H9 (cell line): ENCODE measurements at regions not wholly inside any gene's neighbourhood (a gene's known extent, or its start where the extent isn't known, plus 50 kb on each side); places are given as distances from the start of the nearest gene placed in this dataset.
A peak's percentile ranks its signal among the peaks of the same experiment; 100 is the strongest.

Experiments
- DNase-seq: peaks from one replicate; pipeline ENCODE4 v3.0.0-alpha.2; 2017
- H2AFZ ChIP-seq: one replicate; pipeline ENCODE4 v1.6.1; 2013; ENCODE audit warnings: mild to moderate bottlenecking, low read length, control low read depth, moderate library complexity
- H2AK5ac ChIP-seq: 2 replicates; pipeline ENCODE4 v1.6.1; 2013; ENCODE audit warnings: low read length, control low read depth, mixed read lengths; ENCODE audit not compliant: insufficient read length
- H2BK120ac ChIP-seq: one replicate; pipeline ENCODE4 v1.6.1; 2013; ENCODE audit warnings: low read depth, mild to moderate bottlenecking, low read length, control low read depth, inconsistent platforms; ENCODE audit not compliant: poor library complexity, severe bottlenecking
- H2BK12ac ChIP-seq: 2 replicates; pipeline ENCODE4 v1.6.1; 2013; ENCODE audit warnings: low read length, control low read depth, mixed read lengths, low read depth; ENCODE audit not compliant: insufficient read length
- H2BK15ac ChIP-seq: 2 replicates; pipeline ENCODE4 v1.6.1; 2013; ENCODE audit warnings: low read depth, low read length, control low read depth
- H2BK20ac ChIP-seq: one replicate; pipeline ENCODE4 v1.6.1; 2013; ENCODE audit warnings: low read depth, mild to moderate bottlenecking, low read length, control low read depth, inconsistent platforms; ENCODE audit not compliant: poor library complexity, severe bottlenecking
- H2BK5ac ChIP-seq: 2 replicates; pipeline ENCODE4 v1.6.1; 2013; ENCODE audit warnings: low read length, control low read depth, mixed read lengths; ENCODE audit not compliant: insufficient read length
- H3K14ac ChIP-seq: 2 replicates; pipeline ENCODE4 v1.6.1; 2013; ENCODE audit warnings: low read length, control low read depth; ENCODE audit not compliant: insufficient read depth
- H3K18ac ChIP-seq: 2 replicates; pipeline ENCODE4 v1.6.1; 2013; ENCODE audit warnings: low read depth, mild to moderate bottlenecking, mixed read lengths, low read length, control low read depth; ENCODE audit not compliant: insufficient read length
- H3K23ac ChIP-seq: 2 replicates; pipeline ENCODE4 v1.6.1; 2013; ENCODE audit warnings: low read length, control low read depth, mixed read lengths, low read depth; ENCODE audit not compliant: insufficient read length
- H3K23me2 ChIP-seq: 2 replicates; pipeline ENCODE4 v1.6.1; 2013; ENCODE audit warnings: low read depth, mild to moderate bottlenecking, mixed read lengths, low read length, control low read depth; ENCODE audit not compliant: insufficient read length, poor library complexity, severe bottlenecking
- H3K27ac ChIP-seq: 2 replicates; pipeline ENCODE4 v1.5.1; 2013; ENCODE audit warnings: low read length, control low read depth, mixed read lengths, low read depth; ENCODE audit not compliant: insufficient read length
- H3K27me3 ChIP-seq: 2 replicates; pipeline ENCODE4 v1.6.1; 2013; ENCODE audit warnings: low read length, control low read depth, inconsistent platforms; ENCODE audit not compliant: insufficient read depth
- H3K4ac ChIP-seq: 2 replicates; pipeline ENCODE4 v1.6.1; 2013; ENCODE audit warnings: low read depth, mild to moderate bottlenecking, control low read depth, inconsistent platforms, low read length, moderate library complexity
- H3K4me1 ChIP-seq: 2 replicates; pipeline ENCODE4 v1.6.1; 2013; ENCODE audit warnings: low read length, control low read depth, inconsistent platforms; ENCODE audit not compliant: insufficient read depth
- H3K4me2 ChIP-seq: 2 replicates; pipeline ENCODE4 v1.6.1; 2013; ENCODE audit warnings: low read length, control low read depth, mixed read lengths; ENCODE audit not compliant: insufficient read length, insufficient read depth
- H3K56ac ChIP-seq: 2 replicates; pipeline ENCODE4 v1.6.1; 2013; ENCODE audit warnings: low read depth, mild to moderate bottlenecking, mixed read lengths, low read length, control low read depth; ENCODE audit not compliant: insufficient read length
- H3K79me1 ChIP-seq: 2 replicates; pipeline ENCODE4 v1.6.1; 2013; ENCODE audit warnings: low read depth, mild to moderate bottlenecking, moderate library complexity, low read length, control low read depth, inconsistent platforms; ENCODE audit not compliant: insufficient read depth, poor library complexity, severe bottlenecking
- H3K79me2 ChIP-seq: 2 replicates; pipeline ENCODE4 v1.6.1; 2013; ENCODE audit warnings: low read length, control low read depth, inconsistent platforms; ENCODE audit not compliant: insufficient read depth
- H3K9ac ChIP-seq: 2 replicates; pipeline ENCODE4 v1.6.1; 2013; ENCODE audit warnings: low read length, control low read depth, mixed read lengths; ENCODE audit not compliant: insufficient read length; ENCODE audit errors: extremely low read depth
- H3K9me3 ChIP-seq: one replicate; pipeline ENCODE4 v1.6.1; 2013; ENCODE audit warnings: low read depth, low read length, inconsistent platforms; ENCODE audit not compliant: control insufficient read depth
- H3T11ph ChIP-seq: one replicate; pipeline ENCODE4 v1.6.1; 2013; ENCODE audit warnings: mild to moderate bottlenecking, low read length, control low read depth, inconsistent platforms
- H4K20me1 ChIP-seq: one replicate; pipeline ENCODE4 v1.6.1; 2013; ENCODE audit not compliant: control insufficient read depth, insufficient read length, insufficient read depth
- H4K5ac ChIP-seq: 2 replicates; pipeline ENCODE4 v1.6.1; 2013; ENCODE audit warnings: low read depth, mild to moderate bottlenecking, mixed read lengths, low read length, control low read depth; ENCODE audit not compliant: insufficient read length
- H4K8ac ChIP-seq: replicated peaks from 2 replicates; pipeline ENCODE4 v1.6.1; 2013; ENCODE audit warnings: low read length, control low read depth, mixed read lengths, low read depth; ENCODE audit not compliant: insufficient read length
- H4K91ac ChIP-seq: 2 replicates; pipeline ENCODE4 v1.6.1; 2013; ENCODE audit warnings: low read depth, mild to moderate bottlenecking, moderate library complexity, mixed read lengths, low read length, control low read depth; ENCODE audit not compliant: insufficient read length
- H3K27ac Mint-ChIP-seq, 3 experiments: 2 replicates in 2 of 3; 3 replicates in 1 of 3; pipeline ENCODE4 v1.8.0; 2020 to 2021; ENCODE audit warnings: mixed read lengths in 3 of 3, mild to moderate bottlenecking in 1 of 3, moderate library complexity in 1 of 3
- H3K27me3 Mint-ChIP-seq: 2 replicates; pipeline ENCODE4 v1.8.0; 2021; ENCODE audit warnings: low read depth, mild to moderate bottlenecking, moderate library complexity, mixed read lengths
- H3K36me3 Mint-ChIP-seq, 3 experiments: 2 replicates in 2 of 3; 3 replicates in 1 of 3; pipeline ENCODE4 v1.8.0; 2020 to 2021; ENCODE audit warnings: low read depth in 3 of 3, mixed read lengths in 3 of 3; ENCODE audit not compliant: insufficient read depth in 1 of 3
- H3K4me1 Mint-ChIP-seq, 2 experiments: 2 replicates each; pipeline ENCODE4 v1.8.0; 2020; ENCODE audit warnings: mixed read lengths in 2 of 2
- H3K4me3 Mint-ChIP-seq, 2 experiments: 2 replicates in 1 of 2; 3 replicates in 1 of 2; pipeline ENCODE4 v1.8.0; 2020 to 2021; ENCODE audit warnings: mild to moderate bottlenecking in 2 of 2, mixed read lengths in 2 of 2, moderate library complexity in 1 of 2
- H3K9me3 Mint-ChIP-seq, 2 experiments: 2 replicates in 1 of 2; 3 replicates in 1 of 2; pipeline ENCODE4 v1.8.0; 2020; ENCODE audit warnings: mild to moderate bottlenecking in 2 of 2, mixed read lengths in 2 of 2, moderate library complexity in 1 of 2
- WGBS: extraction: QIAGEN DNeasy Blood & Tissue Kit; methylation state at CpG from one replicate; pipeline ENCODE4 v1.1.7; 2013; ENCODE audit warnings: missing lambda C conversion rate, low lambda C conversion rate, mixed read lengths; ENCODE audit not compliant: insufficient read length; ENCODE audit errors: extremely low coverage; 5-methylcytosine and 5-hydroxymethylcytosine counted together
- TF ChIP-seq, protein P1 (sequence below): fragments of 200-600 bp; sonication (generic); conservative IDR thresholded peaks from 3 replicates; pipeline ENCODE4 v1.8.0; 2021; ENCODE audit warnings: antibody characterized with exemption, mild to moderate bottlenecking

DNA sequence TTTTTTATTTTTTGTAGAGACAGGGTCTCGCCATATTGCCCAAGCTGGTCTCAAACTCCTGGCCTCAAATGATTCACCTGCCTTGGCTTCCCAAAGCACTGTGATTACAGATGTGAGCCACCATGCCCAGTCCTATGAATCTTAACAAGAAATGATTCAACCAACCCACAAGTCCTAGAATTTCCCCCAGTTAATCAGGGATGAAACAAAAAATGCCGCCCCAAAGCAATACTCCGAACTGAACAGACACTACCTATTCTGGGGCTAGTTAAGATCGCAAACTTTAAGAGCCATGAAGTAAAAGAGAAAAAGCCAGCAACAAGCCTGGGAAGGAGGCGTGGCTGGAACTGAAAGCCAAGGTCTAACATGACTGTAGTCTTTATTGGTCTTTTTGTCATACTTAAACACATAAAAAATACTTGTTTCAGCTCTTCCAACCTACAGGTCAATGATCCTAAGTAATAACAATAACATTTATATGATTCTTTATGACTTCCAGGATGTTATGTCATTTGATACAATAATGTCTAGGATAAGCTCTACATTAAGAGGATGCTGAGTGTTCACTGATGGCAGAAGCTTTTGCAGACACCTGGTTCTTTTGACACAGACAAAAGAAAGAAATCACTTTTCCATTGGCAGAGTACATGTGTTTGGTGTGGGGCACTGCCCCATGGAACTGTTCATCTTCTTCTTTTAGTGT, 361.1 kb upstream of the TLE4 start:
- no peak for DNase-seq
- H2AK5ac ChIP-seq = no peak overlapping the region
- no peaks in the 10 kb centered on the region for H3K79me1 ChIP-seq
- no peak overlapping the region for H3K56ac ChIP-seq
- no peaks in the 10 kb centered on the region for H4K20me1 ChIP-seq
- TF ChIP-seq, protein P1, sequence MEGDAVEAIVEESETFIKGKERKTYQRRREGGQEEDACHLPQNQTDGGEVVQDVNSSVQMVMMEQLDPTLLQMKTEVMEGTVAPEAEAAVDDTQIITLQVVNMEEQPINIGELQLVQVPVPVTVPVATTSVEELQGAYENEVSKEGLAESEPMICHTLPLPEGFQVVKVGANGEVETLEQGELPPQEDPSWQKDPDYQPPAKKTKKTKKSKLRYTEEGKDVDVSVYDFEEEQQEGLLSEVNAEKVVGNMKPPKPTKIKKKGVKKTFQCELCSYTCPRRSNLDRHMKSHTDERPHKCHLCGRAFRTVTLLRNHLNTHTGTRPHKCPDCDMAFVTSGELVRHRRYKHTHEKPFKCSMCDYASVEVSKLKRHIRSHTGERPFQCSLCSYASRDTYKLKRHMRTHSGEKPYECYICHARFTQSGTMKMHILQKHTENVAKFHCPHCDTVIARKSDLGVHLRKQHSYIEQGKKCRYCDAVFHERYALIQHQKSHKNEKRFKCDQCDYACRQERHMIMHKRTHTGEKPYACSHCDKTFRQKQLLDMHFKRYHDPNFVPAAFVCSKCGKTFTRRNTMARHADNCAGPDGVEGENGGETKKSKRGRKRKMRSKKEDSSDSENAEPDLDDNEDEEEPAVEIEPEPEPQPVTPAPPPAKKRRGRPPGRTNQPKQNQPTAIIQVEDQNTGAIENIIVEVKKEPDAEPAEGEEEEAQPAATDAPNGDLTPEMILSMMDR = no peak
- no peak overlapping the region for H4K5ac ChIP-seq
- H3K27me3 ChIP-seq = no peaks in the 10 kb centered on the region
- H2BK12ac ChIP-seq = no peak overlapping the region
- no peak overlapping the region for H2BK15ac ChIP-seq
- no peak overlapping the region for H3K4ac ChIP-seq
- Mint-ChIP-seq H3K9me3 (no peaks in the 10 kb centered on the region), H3K27ac (0 out of 7 replicates have a peak overlapping the region, but pooled peaks of 1 of the 3 experiments have one; percentile 68), H3K36me3 (no peaks in the 10 kb centered on the region), H3K4me1 (peaks cover 20 to 34% of the 10 kb centered on the region in 2 experiments), H3K27me3 (peaks cover 2% of the 10 kb centered on the region; the same call in 1 of the 2 replicates), H3K4me3 (no peak overlapping the region)
- H2AFZ ChIP-seq = no peak overlapping the region
- H2BK20ac ChIP-seq = no peak overlapping the region
- no peak overlapping the region for H3K14ac ChIP-seq
- H3K9ac ChIP-seq = no peak overlapping the region
- no peaks in the 10 kb centered on the region for H3K9me3 ChIP-seq
- WGBS = no CpG with 5 or more reads among the region's 5 CpGs
- H3K23ac ChIP-seq = no peak overlapping the region
- no peak overlapping the region for H3T11ph ChIP-seq
- H3K4me1 ChIP-seq = no peaks in the 10 kb centered on the region; the same call in 1 of the 2 replicates
- H3K79me2 ChIP-seq = no peaks in the 10 kb centered on the region
- no peak overlapping the region for H3K27ac ChIP-seq
- H3K23me2 ChIP-seq = no peaks in the 10 kb centered on the region
- H4K91ac ChIP-seq = no peak overlapping the region
- H2BK5ac ChIP-seq = no peak overlapping the region
- H4K8ac ChIP-seq = no peak overlapping the region
- H3K4me2 ChIP-seq = no peak overlapping the region
- H3K18ac ChIP-seq = no peak overlapping the region
- H2BK120ac ChIP-seq = no peak overlapping the region
